Ascending aorta (tissue), 2 donors: ENCODE measurements at regions not wholly inside any gene's neighbourhood (a gene's known extent, or its start where the extent isn't known, plus 50 kb on each side); places are given as distances from the start of the nearest gene placed in this dataset.
"Not testable (repeated sequence)": the region's sequence is repeated elsewhere in the genome, so short reads cannot be mapped to it uniquely, and the experiment has no call there.

ENCODE experiments used
- DNase-seq, 2 donors: peaks; one replicate each; pipeline ENCODE4 v3.0.0-alpha.2; 2019; ENCODE audit warnings: low spot score in 2 of 2
- H3K27ac ChIP-seq, 2 donors: fragments of 200-600 bp; sonication (generic); one replicate each; pipeline ENCODE4 v1.5.1; 2016 to 2017; ENCODE audit warnings: mild to moderate bottlenecking in 1 of 2
- H3K27me3 ChIP-seq: fragments of 200-600 bp; sonication (generic); one replicate; pipeline ENCODE4 v1.5.1; 2017
- H3K36me3 ChIP-seq, 2 donors: fragments of 200-600 bp; sonication (generic); one replicate each; pipeline ENCODE4 v1.5.1; 2016
- H3K4me1 ChIP-seq, 2 donors: fragments of 200-600 bp; sonication (generic); one replicate each; pipeline ENCODE4 v1.5.1; 2016 to 2017; ENCODE audit warnings: mild to moderate bottlenecking in 1 of 2
- H3K4me3 ChIP-seq, 2 donors: fragments of 200-600 bp; sonication (generic); one replicate each; pipeline ENCODE4 v1.5.1; 2016 to 2017; ENCODE audit warnings: mild to moderate bottlenecking in 1 of 2
- H3K9me3 ChIP-seq, 2 donors: fragments of 200-600 bp; sonication (generic); one replicate each; pipeline ENCODE4 v1.5.1; 2016
- intact Hi-C: fragments of 100-400 bp; cut with DNase I; formaldehyde crosslinking; loops from one replicate; pipeline ENCODE4 v1.15.1; 2023
- TF ChIP-seq, protein P1 (sequence below), 3 experiments: fragments of 200-600 bp in 2 of 3; fragments of 450-650 bp in 1 of 3; sonication (generic) in 2 of 3; IDR thresholded peaks; one replicate each; pipeline ENCODE4 v1.5.1; 2016 to 2019; ENCODE audit warnings: antibody characterized with exemption in 3 of 3, mild to moderate bottlenecking in 1 of 3, moderate library complexity in 1 of 3

DNA sequence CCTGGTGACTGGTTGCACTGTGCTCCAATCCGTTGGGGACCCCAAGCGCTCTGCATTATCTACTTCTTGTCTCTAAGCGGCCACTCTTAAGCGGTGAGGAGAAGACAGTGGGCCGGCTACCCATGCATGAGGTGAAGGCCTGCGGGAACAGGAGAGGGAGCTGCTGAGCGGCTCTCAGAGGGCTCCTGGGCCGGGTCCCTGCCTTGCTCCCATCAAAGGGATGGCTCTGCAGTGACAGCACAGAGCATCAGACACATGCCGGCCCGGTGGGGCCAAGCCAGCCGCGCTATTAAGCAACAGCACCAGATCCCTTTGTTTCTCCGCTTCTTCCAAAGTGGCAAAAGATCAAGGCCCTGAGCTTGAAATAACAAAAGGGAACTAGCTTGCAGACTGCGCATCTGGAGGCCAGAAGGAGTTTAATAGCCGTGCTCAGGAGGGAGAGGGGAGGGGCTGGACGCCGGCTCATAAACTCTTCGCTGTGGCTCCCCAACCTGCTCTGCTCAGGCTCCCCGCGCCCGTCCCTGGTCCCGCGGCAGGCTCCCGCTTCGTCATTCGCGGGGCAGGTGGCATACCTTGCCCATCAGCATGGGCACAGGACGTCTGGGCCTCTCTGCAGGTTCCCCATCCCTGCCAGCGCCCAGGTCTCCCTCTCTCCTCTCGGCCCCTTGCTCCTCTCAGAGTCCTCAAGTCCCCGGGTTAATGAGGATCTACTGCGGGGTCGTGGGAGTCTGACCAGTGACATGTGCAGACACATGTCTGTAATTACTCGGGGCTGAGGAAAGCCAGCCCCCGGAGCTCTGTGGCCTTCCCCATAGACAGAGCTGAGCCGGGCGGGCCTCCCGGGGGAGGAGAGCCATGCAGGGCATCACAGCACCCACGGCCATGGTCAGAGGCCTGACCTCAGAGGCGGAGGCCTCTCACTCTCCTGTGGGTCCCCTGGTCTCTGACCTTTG, 96.7 kb downstream of the ASB1 start:
- TF ChIP-seq, protein P1, sequence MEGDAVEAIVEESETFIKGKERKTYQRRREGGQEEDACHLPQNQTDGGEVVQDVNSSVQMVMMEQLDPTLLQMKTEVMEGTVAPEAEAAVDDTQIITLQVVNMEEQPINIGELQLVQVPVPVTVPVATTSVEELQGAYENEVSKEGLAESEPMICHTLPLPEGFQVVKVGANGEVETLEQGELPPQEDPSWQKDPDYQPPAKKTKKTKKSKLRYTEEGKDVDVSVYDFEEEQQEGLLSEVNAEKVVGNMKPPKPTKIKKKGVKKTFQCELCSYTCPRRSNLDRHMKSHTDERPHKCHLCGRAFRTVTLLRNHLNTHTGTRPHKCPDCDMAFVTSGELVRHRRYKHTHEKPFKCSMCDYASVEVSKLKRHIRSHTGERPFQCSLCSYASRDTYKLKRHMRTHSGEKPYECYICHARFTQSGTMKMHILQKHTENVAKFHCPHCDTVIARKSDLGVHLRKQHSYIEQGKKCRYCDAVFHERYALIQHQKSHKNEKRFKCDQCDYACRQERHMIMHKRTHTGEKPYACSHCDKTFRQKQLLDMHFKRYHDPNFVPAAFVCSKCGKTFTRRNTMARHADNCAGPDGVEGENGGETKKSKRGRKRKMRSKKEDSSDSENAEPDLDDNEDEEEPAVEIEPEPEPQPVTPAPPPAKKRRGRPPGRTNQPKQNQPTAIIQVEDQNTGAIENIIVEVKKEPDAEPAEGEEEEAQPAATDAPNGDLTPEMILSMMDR (IDR thresholded peaks at IDR 0.05), result no peak
- H3K27me3 ChIP-seq, result no peaks in the 10 kb centered on the region
- H3K9me3 ChIP-seq, result peaks cover 0 to under 1% of the 10 kb centered on the region in 2 donors
- DNase-seq, result no peak
- H3K36me3 ChIP-seq, result no peaks in the 10 kb centered on the region
- no peak overlapping the region for H3K4me3 ChIP-seq
- H3K4me1 ChIP-seq, result no peaks in the 10 kb centered on the region
- intact Hi-C loops, result no loop called here
- H3K27ac ChIP-seq, result no peak overlapping the region

DNA sequence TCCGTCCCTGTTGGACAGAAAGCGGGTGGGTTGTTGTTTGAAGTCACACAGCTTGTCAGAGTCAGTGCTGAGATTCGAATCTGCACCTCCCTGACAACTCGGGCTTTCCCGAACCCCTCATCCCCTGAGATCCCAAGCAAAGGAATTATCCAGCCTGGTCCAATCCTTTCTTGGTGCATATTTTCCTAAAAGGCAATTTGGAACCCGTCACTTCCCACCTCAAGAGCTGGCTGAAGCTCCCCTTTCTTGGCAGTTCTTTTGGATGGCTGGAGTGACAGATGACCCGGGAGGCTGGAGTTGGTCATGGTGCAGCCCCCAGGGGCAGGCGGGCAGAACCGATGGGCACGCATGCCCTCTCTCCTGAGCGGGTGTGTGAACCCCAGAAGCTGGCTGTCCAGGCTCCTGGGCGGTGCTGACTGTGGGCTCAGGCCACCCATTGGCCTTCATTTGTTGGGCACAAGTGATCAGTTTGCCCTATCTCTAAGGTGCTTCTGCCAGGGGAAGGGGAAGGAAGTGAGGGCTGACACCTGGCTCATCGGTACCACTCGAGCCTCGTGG, 97.8 kb downstream of the ASB1 start:
- Histone ChIP-seq H3K9me3 (no peaks in the 10 kb centered on the region), H3K27me3 (no peaks in the 10 kb centered on the region), H3K4me3 (no peak overlapping the region), H3K36me3 (no peaks in the 10 kb centered on the region), H3K4me1 (no peaks in the 10 kb centered on the region), H3K27ac (no peak overlapping the region)
- intact Hi-C loops, result no loop called here
- no peak for DNase-seq
- TF ChIP-seq, protein P1 (IDR thresholded peaks at IDR 0.05), result no peak

DNA sequence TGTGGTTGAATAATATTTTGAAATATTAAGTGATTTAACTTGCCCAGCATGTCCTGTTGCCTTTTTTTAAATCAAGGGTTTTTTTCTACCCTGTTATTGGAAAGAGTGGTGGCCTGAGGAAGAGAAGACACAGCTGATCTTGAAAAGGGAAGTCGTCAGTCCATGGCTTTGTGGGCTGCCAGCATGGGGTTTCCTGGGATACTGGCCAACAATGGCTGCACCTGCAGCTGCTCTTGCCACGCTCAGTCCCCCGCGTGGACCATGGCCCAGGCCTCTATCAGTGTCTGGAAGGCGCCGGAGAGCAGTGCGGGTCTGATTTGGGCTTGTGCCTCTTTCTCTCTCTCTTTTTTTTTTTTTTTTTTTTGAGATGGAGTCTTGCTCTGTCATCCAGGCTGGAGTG, 99.3 kb downstream of the ASB1 start:
- Histone ChIP-seq H3K9me3 (peaks cover 2 to 5% of the 10 kb centered on the region in 2 donors), H3K27ac (no peak overlapping the region), H3K36me3 (no peaks in the 10 kb centered on the region), H3K4me3 (no peak overlapping the region), H3K4me1 (no peaks in the 10 kb centered on the region), H3K27me3 (no peaks in the 10 kb centered on the region)
- intact Hi-C loops, result no loop called here
- DNase-seq, result no peak
- TF ChIP-seq, protein P1 (IDR thresholded peaks at IDR 0.05), result no peak

DNA sequence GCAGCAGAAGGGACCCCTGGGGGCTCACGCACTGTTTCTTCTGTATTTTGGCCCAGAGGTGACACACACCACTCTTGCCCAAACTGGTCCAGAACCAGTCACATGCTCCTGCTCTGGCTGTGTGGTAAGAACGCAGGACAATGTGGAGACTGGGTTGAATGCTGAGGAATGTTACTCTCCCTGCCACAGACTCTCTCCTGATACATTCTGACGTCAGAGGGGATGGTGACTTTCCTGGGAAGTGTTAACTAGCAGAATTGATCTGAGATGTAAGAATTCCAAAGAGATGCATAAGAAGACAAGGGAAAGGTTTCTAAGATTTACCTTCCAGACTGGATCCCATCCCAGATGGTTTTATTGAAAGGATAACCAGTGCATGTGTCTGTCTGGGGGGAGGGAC, 100.8 kb downstream of the ASB1 start:
- H3K9me3 ChIP-seq, result peaks cover 6 to 8% of the 10 kb centered on the region in 2 donors
- no peaks in the 10 kb centered on the region for H3K27me3 ChIP-seq
- no peaks in the 10 kb centered on the region for H3K4me1 ChIP-seq
- intact Hi-C loops, result no loop called here
- H3K36me3 ChIP-seq, result no peaks in the 10 kb centered on the region
- H3K27ac ChIP-seq, result no peak overlapping the region
- TF ChIP-seq, protein P1 (IDR thresholded peaks at IDR 0.05), result no peak
- H3K4me3 ChIP-seq, result no peak overlapping the region
- DNase-seq, result no peak

DNA sequence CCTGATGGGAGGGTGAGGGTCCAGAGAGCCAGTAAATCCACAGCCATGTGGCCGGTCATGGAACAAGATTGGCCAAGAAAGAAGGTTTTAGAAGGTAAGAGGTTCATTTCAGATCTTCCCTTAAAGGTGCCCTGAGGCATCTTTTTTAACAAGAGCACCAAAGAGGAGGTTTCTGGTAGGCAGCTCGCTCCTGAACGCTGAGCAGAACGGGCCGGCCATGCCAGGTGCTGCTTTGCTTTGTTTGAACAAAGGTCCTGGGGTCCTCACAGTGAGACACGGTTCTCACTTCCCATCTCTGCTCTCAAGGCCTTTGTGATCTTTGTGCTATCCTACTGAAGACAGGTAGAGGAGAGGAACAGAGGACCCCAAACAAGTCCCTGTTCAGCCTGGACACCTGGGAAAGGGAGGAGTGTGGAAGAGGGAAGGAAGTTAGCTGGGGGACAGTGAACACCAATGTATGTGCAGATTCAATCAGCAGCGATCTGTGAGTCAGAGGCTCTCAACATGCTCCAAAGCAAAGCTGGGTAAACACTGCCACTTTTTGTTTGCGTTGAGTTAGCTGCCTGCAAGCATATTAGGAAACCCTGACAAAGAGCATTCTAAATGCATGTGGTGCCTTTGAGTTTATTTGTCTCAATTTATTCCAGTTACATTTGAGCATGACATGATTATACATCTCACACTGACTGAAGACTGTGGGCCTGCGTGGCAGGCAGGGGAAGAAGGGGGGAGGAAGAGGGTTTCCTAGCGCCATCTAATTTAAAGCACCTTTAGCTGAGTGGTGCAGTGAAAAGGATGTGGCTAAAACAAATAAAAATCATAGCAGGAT, 102.4 kb downstream of the ASB1 start:
- H3K4me1 ChIP-seq, result no peaks in the 10 kb centered on the region
- H3K36me3 ChIP-seq, result no peaks in the 10 kb centered on the region
- DNase-seq, result no peak
- peaks cover 6 to 8% of the 10 kb centered on the region in 2 donors for H3K9me3 ChIP-seq
- TF ChIP-seq, protein P1 (IDR thresholded peaks at IDR 0.05), result no peak
- H3K4me3 ChIP-seq, result no peak overlapping the region
- H3K27ac ChIP-seq, result no peak overlapping the region
- no peaks in the 10 kb centered on the region for H3K27me3 ChIP-seq
- intact Hi-C loops, result no loop called here

DNA sequence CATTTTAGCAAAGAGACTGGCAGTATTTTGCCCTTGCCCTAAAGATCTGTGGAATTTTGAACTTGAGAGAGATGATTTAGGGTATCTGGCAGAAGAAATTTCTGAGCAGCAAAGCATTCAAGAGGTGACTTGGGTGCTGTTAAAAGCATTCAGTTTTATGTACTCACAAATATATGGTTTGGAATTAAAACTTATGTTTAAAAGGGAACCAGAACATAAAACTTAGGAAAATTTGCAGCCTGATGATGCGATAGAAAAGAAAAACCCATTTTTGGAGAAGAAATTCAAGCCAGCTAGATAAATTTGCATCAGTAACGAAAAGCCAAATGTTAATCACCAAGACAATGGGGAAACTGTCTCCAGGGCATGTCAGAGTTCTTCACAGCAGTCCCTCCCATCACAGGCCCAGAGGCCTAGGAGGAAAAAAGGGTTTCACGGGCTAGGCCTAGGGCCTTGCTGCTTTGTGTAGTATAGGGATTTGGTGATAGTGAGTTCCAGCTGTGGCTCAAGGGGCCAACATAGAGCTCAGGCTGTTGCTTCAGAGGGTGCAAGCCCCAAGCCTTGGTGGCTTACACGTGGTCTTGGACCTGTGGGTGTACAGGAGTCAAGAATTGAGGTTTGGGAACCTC, 104.4 kb downstream of the ASB1 start:
- H3K4me1 ChIP-seq, H3K27ac ChIP-seq, H3K9me3 ChIP-seq, H3K36me3 ChIP-seq, DNase-seq, intact Hi-C loops, H3K27me3 ChIP-seq, H3K4me3 ChIP-seq: not testable (repeated sequence)

DNA sequence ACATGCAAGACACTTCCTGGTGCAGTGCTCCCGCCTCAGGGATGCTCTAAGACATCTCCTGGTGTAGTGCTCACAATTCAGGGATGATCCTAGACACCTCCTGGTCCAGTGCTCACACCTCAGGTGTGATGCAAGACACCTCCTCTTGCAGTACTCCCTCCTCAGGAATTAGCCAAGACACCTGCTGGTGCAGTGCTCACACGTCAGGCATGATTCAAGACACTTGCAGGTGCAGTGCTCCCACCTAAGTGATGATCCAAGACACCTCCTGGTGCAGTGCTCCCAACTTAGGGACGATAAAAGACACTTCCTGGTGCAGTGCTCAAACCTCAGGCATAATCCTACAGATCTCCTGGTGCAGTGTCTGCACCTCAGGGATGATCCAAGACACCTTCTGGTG, 117.0 kb downstream of the ASB1 start:
- H3K9me3 ChIP-seq, result peaks cover 0 to 16% of the 10 kb centered on the region in 2 donors
- H3K27me3 ChIP-seq, result not testable (repeated sequence)

More for the DNA sequence above, 117.0 kb downstream of the ASB1 start:
- intact Hi-C loops, H3K4me3 ChIP-seq, H3K27ac ChIP-seq, H3K4me1 ChIP-seq, H3K36me3 ChIP-seq, DNase-seq: not testable (repeated sequence)
